DOHH2 (cell line): ENCODE measurements at regions not wholly inside any gene's neighbourhood (a gene's known extent, or its start where the extent isn't known, plus 50 kb on each side); places are given as distances from the start of the nearest gene placed in this dataset.

Source experiments
- H3F3A ChIP-seq: fragments of 200-600 bp; sonication (generic), shearing (Covaris generic); 2 replicates; pipeline ENCODE4 v1.6.0; 2016; ENCODE audit warnings: antibody characterized with exemption, mild to moderate bottlenecking; ENCODE audit not compliant: control insufficient read depth, insufficient read depth
- H3K27ac ChIP-seq: fragments of 200-600 bp; sonication (generic); 2 replicates; pipeline ENCODE4 v1.5.1; 2014; ENCODE audit warnings: low read depth, mild to moderate bottlenecking, low read length, moderate library complexity
- H3K27me3 ChIP-seq: fragments of 200-600 bp; sonication (generic); 2 replicates; pipeline ENCODE4 v1.6.1; 2014; ENCODE audit warnings: mild to moderate bottlenecking, low read length, mixed read lengths; ENCODE audit not compliant: control insufficient read depth
- H3K36me3 ChIP-seq: fragments of 200-600 bp; sonication (generic); 2 replicates; pipeline ENCODE4 v1.6.1; 2014; ENCODE audit warnings: mild to moderate bottlenecking, low read length, moderate library complexity, mixed read lengths; ENCODE audit not compliant: control insufficient read depth
- H3K4me1 ChIP-seq: fragments of 200-600 bp; sonication (generic); 2 replicates; pipeline ENCODE4 v1.6.1; 2014; ENCODE audit warnings: mild to moderate bottlenecking, low read length, mixed read lengths; ENCODE audit not compliant: control insufficient read depth
- H3K4me2 ChIP-seq: fragments of 200-600 bp; sonication (generic); 2 replicates; pipeline ENCODE4 v1.6.0; 2014; ENCODE audit warnings: mild to moderate bottlenecking, low read length, moderate library complexity
- H3K4me3 ChIP-seq: fragments of 200-600 bp; sonication (generic); 2 replicates; pipeline ENCODE4 v1.5.1; 2014; ENCODE audit warnings: mild to moderate bottlenecking, low read length, mixed read lengths
- H3K79me2 ChIP-seq: fragments of 200-600 bp; sonication (generic); 2 replicates; pipeline ENCODE4 v1.6.1; 2014; ENCODE audit warnings: mild to moderate bottlenecking, low read length, mixed read lengths; ENCODE audit not compliant: control insufficient read depth
- H3K9me2 ChIP-seq: fragments of 200-600 bp; sonication (generic); replicated peaks from 2 replicates; pipeline ENCODE4 v1.6.1; 2014; ENCODE audit warnings: mild to moderate bottlenecking, low read length, mixed read lengths; ENCODE audit not compliant: control insufficient read depth
- H3K9me3 ChIP-seq: fragments of 200-600 bp; sonication (generic); 2 replicates; pipeline ENCODE4 v1.6.1; 2014; ENCODE audit warnings: antibody characterized with exemption, low read length, mixed read lengths; ENCODE audit not compliant: control insufficient read depth, insufficient read depth
- H4K20me1 ChIP-seq: fragments of 200-600 bp; sonication (generic); 2 replicates; pipeline ENCODE4 v1.6.0; 2014; ENCODE audit warnings: low read depth, mild to moderate bottlenecking, antibody characterized with exemption, low read length, moderate library complexity; ENCODE audit not compliant: control insufficient read depth, insufficient read depth
- CTCF ChIP-seq: fragments of 200-600 bp; sonication (generic); IDR thresholded peaks from one replicate; pipeline ENCODE4 v1.5.1; 2014; ENCODE audit warnings: antibody characterized with exemption, mild to moderate bottlenecking, low read depth, low read length; ENCODE audit not compliant: poor library complexity, severe bottlenecking
- EZH2phosphoT487 ChIP-seq: fragments of 200-600 bp; sonication (generic); IDR thresholded peaks from 2 replicates; pipeline ENCODE4 v1.6.1; 2017; ENCODE audit warnings: borderline replicate concordance, mild to moderate bottlenecking, antibody characterized with exemption, low read length, moderate library complexity, mixed read lengths

GRCh38 chr5:89267788-89268187, 384.8 kb upstream of the MEF2C start:
- H3K36me3 ChIP-seq, result no peaks in the 10 kb centered on the region
- H3K4me2 ChIP-seq, result peak overlapping the region; percentile 31
- H3K4me1 ChIP-seq, result peaks cover 54% of the 10 kb centered on the region

GRCh38 chr5:89265511-89266179, 382.7 kb upstream of the MEF2C start:
- H3K4me2 ChIP-seq, result no peak overlapping the region
- no peaks in the 10 kb centered on the region for H3K9me3 ChIP-seq
- H3K27ac ChIP-seq, result no peak overlapping the region
- no peaks in the 10 kb centered on the region for H3K36me3 ChIP-seq
- peaks cover 33% of the 10 kb centered on the region for H3K4me1 ChIP-seq
- no peaks in the 10 kb centered on the region for H4K20me1 ChIP-seq
- H3K4me3 ChIP-seq, result no peak overlapping the region
- no peaks in the 10 kb centered on the region for H3F3A ChIP-seq
- no peaks in the 10 kb centered on the region for H3K79me2 ChIP-seq
- no peaks in the 10 kb centered on the region for H3K27me3 ChIP-seq
- TF ChIP-seq CTCF (no peak), EZH2phosphoT487 (no peak)
- H3K9me2 ChIP-seq, result no peaks in the 10 kb centered on the region

More at GRCh38 chr5:89267788-89268187, 384.8 kb upstream of the MEF2C start:
- Histone ChIP-seq H3K9me3 (no peaks in the 10 kb centered on the region), H4K20me1 (no peaks in the 10 kb centered on the region), H3K9me2 (no peaks in the 10 kb centered on the region), H3K4me3 (no peak overlapping the region; the same call in 1 of the 2 replicates), H3K27me3 (no peaks in the 10 kb centered on the region), H3F3A (no peaks in the 10 kb centered on the region), H3K79me2 (no peaks in the 10 kb centered on the region), H3K27ac (peak overlapping the region; percentile 10; the same call in 1 of the 2 replicates)
- TF ChIP-seq EZH2phosphoT487 (no peak), CTCF (no peak)

GRCh38 chr5:89263846-89264245, 380.9 kb upstream of the MEF2C start:
- TF ChIP-seq EZH2phosphoT487 (no peak), CTCF (no peak)

More at GRCh38 chr5:89263846-89264245, 380.9 kb upstream of the MEF2C start:
- H3K27ac ChIP-seq, result no peak overlapping the region
- H3K4me2 ChIP-seq, result no peak overlapping the region
- H3K4me3 ChIP-seq, result no peak overlapping the region
- H3K27me3 ChIP-seq, result no peaks in the 10 kb centered on the region
- no peaks in the 10 kb centered on the region for H3F3A ChIP-seq
- H4K20me1 ChIP-seq, result no peaks in the 10 kb centered on the region
- no peaks in the 10 kb centered on the region for H3K36me3 ChIP-seq
- H3K9me2 ChIP-seq, result no peaks in the 10 kb centered on the region
- H3K9me3 ChIP-seq, result no peaks in the 10 kb centered on the region
- H3K79me2 ChIP-seq, result no peaks in the 10 kb centered on the region
- H3K4me1 ChIP-seq, result peaks cover 15% of the 10 kb centered on the region
